ENCODE measurements at regions not wholly inside any gene's neighbourhood (a gene's known extent, or its start where the extent isn't known, plus 50 kb on each side); places are given as distances from the start of the nearest gene placed in this dataset.

- CTCF ChIA-PET = no interaction called here
- intact Hi-C loops (cut with micrococcal nuclease) = no loop called here
- Histone ChIP-seq H3K27me3 (ENCODE audit: insufficient read depth, low read length) (no peaks in the 10 kb centered on the region), H4K20me1 (ENCODE audit: insufficient read depth) (no peaks in the 10 kb centered on the region), H3K9ac (ENCODE audit: low read length) (no peak overlapping the region), H3K79me2 (ENCODE audit: insufficient read depth, low read length) (no peaks in the 10 kb centered on the region), H3K4me3 (replicated peaks in 1 of 2; ENCODE audit: low read depth in 1 of 2, low read length in 2 of 2) (no peak overlapping the region), H3K9me2 (ENCODE audit: insufficient read depth) (no peaks in the 10 kb centered on the region), H2AFZ (ENCODE audit: low read depth, low read length, poor library complexity, severe bottlenecking) (no peak overlapping the region), H3K4me2 (ENCODE audit: low read length) (no peak overlapping the region), H3K36me3 (ENCODE audit: control insufficient read depth in 1 of 2, insufficient read depth in 2 of 2, low read length in 2 of 2) (no peaks in the 10 kb centered on the region), H3K27ac (ENCODE audit: low read depth, low read length) (no peak overlapping the region), H3K4me1 (ENCODE audit: control insufficient read depth in 1 of 2, insufficient read depth in 2 of 2, low read length in 2 of 2) (no peaks in the 10 kb centered on the region), H3K9me3 (ENCODE audit: control insufficient read depth in 1 of 2, insufficient read depth in 1 of 2, low read depth in 1 of 2, low read length in 2 of 2) (no peaks in the 10 kb centered on the region)
- ATAC-seq = no peak
- DNase-seq (ENCODE audit: low read depth, low spot score) = no peak
- POLR2A ChIA-PET = no interaction called here
- RAD21 ChIA-PET (ENCODE audit: low non-redundant PET in 1 of 2, low total read pairs in 2 of 2, uncharacterized antibody in 2 of 2, unreplicated experiment in 2 of 2) = no interaction called here
- TF ChIP-seq MAX (IDR thresholded peaks at IDR 0.05) (no peak), POLR2AphosphoS5 (IDR thresholded peaks at IDR 0.05; ENCODE audit: low read depth, low read length) (no peak), SP1 (IDR thresholded peaks at IDR 0.05; ENCODE audit: low read depth) (no peak), EZH2 (IDR thresholded peaks at IDR 0.05) (no peak), ZFX (IDR thresholded peaks at IDR 0.05) (no peak), CEBPB (IDR thresholded peaks at IDR 0.05; ENCODE audit: low read depth) (no peak), FOSL1 (IDR thresholded peaks at IDR 0.05; ENCODE audit: low read depth) (no peak), YY1 (IDR thresholded peaks at IDR 0.05; ENCODE audit: extremely low read depth, insufficient replicate concordance, low read depth, low read length) (no peak), EGR1 (IDR thresholded peaks at IDR 0.05; ENCODE audit: low read depth) (no peak), TCF7L2 (IDR thresholded peaks at IDR 0.05; ENCODE audit: borderline replicate concordance, extremely low read depth, insufficient read depth, insufficient read length) (no peak), ZNF274 (IDR thresholded peaks at IDR 0.05; ENCODE audit: low read depth, low read length) (no peak), JUND (IDR thresholded peaks at IDR 0.05) (no peak), ELF1 (IDR thresholded peaks at IDR 0.05; ENCODE audit: borderline replicate concordance, low read depth) (no peak), POLR2A (IDR thresholded peaks at IDR 0.05; ENCODE audit: borderline replicate concordance, extremely low read depth, insufficient read depth, insufficient read length) (no peak), REST (IDR thresholded peaks at IDR 0.05; ENCODE audit: low read depth) (no peak), EZH2phosphoT487 (IDR thresholded peaks at IDR 0.05; ENCODE audit: borderline replicate concordance) (no peak)
- BruUV-seq (replicated peaks) = no TSS peak
Observed at GRCh38 chr14:101181446-101182313, 278.2 kb upstream of the RTL1 start.
